GM21717 (cell line): ENCODE measurements at regions not wholly inside any gene's neighbourhood (a gene's known extent, or its start where the extent isn't known, plus 50 kb on each side); places are given as distances from the start of the nearest gene placed in this dataset.
"Not testable (repeated sequence)": the region's sequence is repeated elsewhere in the genome, so short reads cannot be mapped to it uniquely, and the experiment has no call there.

ENCODE experiments used
- ATAC-seq: cut with Tn5 transposase; IDR thresholded peaks from one replicate; pipeline ENCODE4 v1.9.1; 2021; ENCODE audit warnings: mild to moderate bottlenecking, moderate library complexity; ENCODE audit not compliant: unreplicated experiment

GRCh38 chr2:83808878-83809277 lies 650.2 kb downstream of the SUCLG1 start:
- ATAC-seq: no peak

- no peak for ATAC-seq
These were observed 656.5 kb downstream of the SUCLG1 start for GRCh38 chr2:83802604-83803003.

DNA sequence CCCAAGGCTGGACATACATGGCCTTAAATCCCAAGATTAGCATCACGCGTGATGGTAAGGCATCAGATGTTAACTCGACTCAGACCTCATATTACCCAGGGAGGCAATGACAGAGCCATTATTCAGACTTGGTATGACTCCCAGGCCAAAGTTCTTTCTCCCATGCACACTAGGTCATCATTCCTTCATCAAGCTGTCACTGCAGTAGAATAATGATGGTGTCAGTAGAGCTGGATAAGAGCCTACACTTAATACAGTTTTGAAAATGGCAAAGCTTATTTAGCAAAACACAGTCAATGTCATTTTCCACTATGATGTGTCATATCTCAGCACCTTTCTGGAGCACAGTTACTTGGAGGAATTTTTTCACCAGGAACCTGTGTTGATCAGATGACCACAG lies 663.3 kb downstream of the SUCLG1 start:
- no peak for ATAC-seq

DNA sequence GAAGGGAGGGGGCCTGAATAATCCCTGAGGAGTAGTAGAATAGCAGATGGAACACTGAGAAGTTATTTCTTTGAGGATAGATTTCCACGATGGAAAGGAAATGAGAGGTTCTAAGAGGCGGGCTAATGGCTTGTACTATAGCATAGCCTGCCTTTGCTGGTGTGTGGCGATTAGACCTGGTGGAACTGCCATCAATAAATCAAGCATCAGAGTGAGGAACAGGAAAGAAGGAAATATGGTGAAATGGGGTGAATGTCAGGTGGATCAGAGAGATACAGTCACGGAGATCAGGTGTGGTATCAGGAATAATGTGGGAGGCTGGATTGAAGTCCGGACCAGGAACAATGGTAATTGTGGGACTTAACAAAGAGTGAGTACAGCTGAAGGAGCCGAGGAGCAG lies 668.6 kb downstream of the SUCLG1 start:
- ATAC-seq: not testable (repeated sequence)

DNA sequence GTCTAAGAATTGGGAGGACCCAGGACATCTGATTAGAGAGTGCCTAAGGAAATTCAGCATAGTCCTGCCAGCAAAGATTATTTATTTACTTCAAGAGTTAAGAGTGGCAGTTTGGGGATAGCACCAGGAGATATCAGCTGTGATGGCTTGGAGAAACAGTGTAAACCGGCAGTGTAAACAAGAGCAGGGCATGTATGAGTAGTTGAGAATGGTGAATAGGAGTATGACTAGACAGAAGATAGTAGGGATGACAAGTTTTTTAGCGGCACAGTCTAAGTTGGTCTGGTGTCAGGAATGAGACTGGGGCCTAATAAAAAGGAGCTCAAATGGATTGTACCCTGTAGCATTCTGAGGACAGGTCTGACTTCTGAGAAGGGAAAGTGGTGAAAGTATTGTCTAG lies 669.4 kb downstream of the SUCLG1 start:
- ATAC-seq: not testable (repeated sequence)

DNA sequence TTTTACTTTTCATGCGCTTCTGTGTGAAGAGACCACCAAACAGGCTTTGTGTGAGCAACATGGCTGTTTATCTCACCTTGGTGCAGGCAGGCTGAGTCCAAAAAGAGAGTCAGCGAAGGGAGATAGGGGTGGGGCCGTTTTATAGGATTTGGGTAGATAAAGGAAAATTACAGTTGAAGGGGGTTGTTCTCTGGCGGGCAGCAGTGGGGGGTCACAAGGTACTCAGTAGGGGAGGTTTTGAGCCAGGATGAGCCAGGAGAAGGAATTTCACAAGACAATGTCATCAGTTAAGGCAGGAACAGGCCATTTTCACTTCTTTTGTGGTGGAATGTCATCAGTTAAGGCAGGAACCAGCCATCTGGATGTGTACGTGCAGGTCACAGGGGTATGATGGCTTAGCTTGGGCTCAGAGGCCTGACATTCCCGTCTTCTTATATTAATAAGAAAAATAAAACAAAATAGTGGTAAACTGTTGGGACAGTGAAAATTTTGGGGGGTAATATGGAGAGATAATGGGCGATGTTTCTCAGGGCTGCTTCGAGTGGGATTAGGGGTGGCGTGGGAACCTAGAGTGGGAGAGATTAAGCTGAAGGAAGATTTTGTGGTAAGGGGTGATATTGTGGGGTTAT lies 670.0 kb downstream of the SUCLG1 start:
- not testable (repeated sequence) for ATAC-seq

GRCh38 chr2:83787189-83787588 lies 671.9 kb downstream of the SUCLG1 start:
- ATAC-seq: no peak

DNA sequence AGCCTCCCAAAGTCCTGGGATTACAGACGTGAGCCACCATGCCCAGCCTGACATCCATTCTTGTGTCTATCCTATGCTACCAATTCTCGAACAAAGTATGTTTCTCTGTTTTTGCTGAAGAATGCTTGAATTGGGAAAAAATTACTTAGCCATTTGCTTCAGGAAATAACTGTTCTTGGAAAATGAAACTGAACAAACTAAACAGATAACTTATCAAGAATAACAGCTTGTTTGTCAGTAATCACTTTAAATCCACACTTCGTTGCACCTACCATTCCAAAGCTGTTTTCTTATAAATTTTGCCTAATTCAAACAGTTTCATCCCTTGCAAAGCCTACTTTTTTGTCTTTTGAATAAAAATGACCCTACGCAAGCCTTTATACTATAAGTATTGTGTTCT lies 672.9 kb downstream of the SUCLG1 start:
- ATAC-seq: no peak

DNA sequence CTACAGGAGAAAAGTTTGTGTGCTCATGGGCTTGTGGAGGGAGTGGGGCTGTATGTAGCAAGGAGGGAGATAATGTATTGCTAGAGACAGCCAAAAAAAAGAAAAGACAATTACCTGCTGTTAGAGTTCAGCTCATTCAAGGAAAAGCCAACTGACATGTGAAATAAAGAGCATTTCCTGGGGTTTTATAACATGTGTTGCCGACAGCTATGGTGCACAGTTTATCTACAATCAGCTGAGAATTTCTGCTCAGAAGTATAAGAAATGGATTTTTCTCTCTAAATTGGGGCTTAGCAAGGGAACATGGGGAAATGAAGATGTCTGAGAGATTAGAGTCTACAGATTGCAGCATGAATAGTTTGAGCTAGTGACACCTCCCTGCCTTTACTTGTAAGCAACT lies 674.1 kb downstream of the SUCLG1 start:
- ATAC-seq: no peak

DNA sequence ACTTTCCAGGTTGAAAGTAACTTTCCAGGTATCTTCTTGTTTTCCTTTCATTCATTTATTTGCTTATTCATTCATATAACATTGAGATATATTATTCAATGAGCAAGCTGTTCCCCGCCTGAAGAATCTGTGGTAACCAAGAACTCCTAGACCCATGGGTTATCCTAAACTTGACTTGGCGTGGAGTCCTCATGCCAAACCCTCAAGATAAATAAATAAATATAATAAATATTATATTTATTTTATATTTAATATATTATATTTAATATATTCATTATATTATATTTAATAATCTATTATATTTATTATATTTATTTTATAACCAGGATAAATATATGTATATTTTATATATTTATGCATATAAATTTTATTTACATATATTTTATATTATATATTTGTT lies 674.8 kb downstream of the SUCLG1 start:
- ATAC-seq: no peak

GRCh38 chr2:83782122-83782521 lies 677.0 kb downstream of the SUCLG1 start:
- no peak for ATAC-seq

- ATAC-seq: no peak
These were observed 694.6 kb downstream of the SUCLG1 start for GRCh38 chr2:83764447-83765005.

GRCh38 chr2:83757329-83757728 lies 701.8 kb downstream of the SUCLG1 start:
- no peak for ATAC-seq

- no peak for ATAC-seq
These were observed 702.9 kb downstream of the SUCLG1 start for GRCh38 chr2:83756219-83756618.

GRCh38 chr2:83747141-83747540 lies 711.9 kb downstream of the SUCLG1 start:
- no peak for ATAC-seq

DNA sequence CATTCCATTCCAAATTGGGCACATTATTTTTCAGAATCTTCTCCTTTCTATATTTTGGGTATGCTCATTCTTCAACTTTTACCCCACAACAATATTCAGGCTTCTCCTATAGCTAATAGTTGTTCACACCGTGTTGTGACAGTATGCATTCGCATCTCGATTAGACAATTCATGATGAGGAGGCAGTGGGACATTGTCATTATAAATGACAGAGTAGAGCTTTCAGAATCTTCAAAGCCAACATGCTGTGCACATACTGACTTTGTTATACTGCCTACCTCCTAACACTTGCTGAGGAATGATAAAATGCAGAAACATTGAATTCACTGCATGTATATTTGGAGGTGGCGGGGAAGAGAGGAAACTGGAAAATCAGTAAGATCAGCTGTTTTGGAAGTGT lies 714.2 kb downstream of the SUCLG1 start:
- no peak for ATAC-seq

- no peak for ATAC-seq
These were observed 716.8 kb downstream of the SUCLG1 start for GRCh38 chr2:83742117-83742782.

GRCh38 chr2:83730223-83730622 lies 728.9 kb downstream of the SUCLG1 start:
- no peak for ATAC-seq

DNA sequence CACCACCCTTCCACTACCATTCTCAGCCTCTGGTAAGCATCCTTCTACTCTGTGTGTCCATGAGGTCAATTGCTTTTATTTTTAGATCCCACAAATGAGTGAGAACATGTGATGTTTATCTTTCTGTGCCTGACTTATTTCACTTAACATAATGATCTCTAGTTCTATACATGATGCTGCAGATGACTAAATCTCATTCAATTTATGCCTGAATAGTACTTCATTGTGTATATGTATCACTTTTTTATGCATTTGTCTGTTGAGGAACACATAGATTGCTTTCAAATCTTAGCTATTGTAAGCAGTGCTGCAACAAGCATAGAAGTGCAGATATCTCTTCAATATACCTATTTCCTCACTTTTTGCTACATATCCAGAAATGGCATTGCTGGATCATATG lies 733.3 kb downstream of the SUCLG1 start:
- ATAC-seq: no peak

- ATAC-seq: no peak
These were observed 753.9 kb downstream of the SUCLG1 start for GRCh38 chr2:83705146-83705545.

DNA sequence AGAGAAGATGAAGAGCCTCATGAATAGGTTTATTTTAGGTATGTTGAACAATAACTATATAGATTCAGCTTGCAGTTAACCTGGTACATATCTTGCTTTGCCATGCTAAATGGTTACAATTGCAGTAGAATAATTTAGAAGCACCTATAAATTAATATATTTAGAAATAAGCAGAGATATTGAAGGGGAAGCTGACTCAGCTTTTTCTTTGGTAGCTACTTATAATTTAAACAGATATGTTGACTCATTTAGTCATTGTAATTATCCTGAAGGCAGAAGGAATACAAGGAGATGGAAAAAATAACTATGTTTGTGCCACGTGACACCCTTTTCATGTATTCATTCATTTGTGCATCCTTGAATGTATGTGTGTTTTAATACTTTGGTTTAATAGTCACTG lies 755.5 kb downstream of the SUCLG1 start:
- ATAC-seq: no peak

- no peak for ATAC-seq
These were observed 762.2 kb downstream of the SUCLG1 start for GRCh38 chr2:83696838-83697237.

DNA sequence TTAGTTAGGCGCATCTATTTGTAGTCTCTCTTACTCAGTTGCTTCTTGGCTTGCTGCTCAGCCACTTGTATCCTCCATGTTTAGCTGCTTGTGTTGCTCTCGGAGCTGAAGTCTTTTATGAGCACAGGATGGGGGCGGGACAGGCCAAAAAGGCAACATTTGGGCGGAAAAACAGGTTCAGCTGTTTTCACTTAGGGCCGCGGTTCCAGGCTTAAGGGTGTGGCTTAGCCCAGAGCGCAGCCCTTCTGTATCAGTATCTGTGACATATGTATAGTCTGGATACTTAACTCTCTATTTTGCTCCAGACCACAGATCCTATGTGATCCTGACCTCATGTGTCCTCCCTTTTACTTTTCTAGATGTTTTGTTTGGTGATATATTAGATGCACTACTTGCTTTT lies 763.5 kb downstream of the SUCLG1 start:
- no peak for ATAC-seq
